Transverse colon (tissue), 4 donors: ENCODE measurements at regions not wholly inside any gene's neighbourhood (a gene's known extent, or its start where the extent isn't known, plus 50 kb on each side); places are given as distances from the start of the nearest gene placed in this dataset.

Source experiments
- DNase-seq: peaks from one replicate; pipeline ENCODE4 v3.0.0-alpha.2; 2019
- H3K27ac ChIP-seq, 4 donors: fragments of 200-600 bp; sonication (generic); 2 replicates each; pipeline ENCODE4 v1.5.1; 2016 to 2018; ENCODE audit warnings: inconsistent platforms in 4 of 4
- H3K27me3 ChIP-seq: fragments of 200-600 bp; sonication (generic); 2 replicates; pipeline ENCODE4 v1.5.1; 2017; ENCODE audit warnings: inconsistent platforms
- H3K36me3 ChIP-seq, 4 donors: fragments of 200-600 bp; sonication (generic); 2 replicates each; pipeline ENCODE4 v1.5.1; 2017 to 2019; ENCODE audit warnings: inconsistent platforms in 4 of 4
- H3K4me1 ChIP-seq, 4 donors: fragments of 200-600 bp; sonication (generic); 2 replicates each; pipeline ENCODE4 v1.5.1; 2017 to 2020; ENCODE audit warnings: inconsistent platforms in 4 of 4
- H3K4me3 ChIP-seq, 4 donors: fragments of 200-600 bp; sonication (generic); 1 replicate in 1 of 4; 2 replicates in 3 of 4; pipeline versions ENCODE4 v1.5.1 to v1.6.1; 2017 to 2019; ENCODE audit warnings: inconsistent platforms in 4 of 4
- H3K9me3 ChIP-seq, 2 donors: fragments of 200-600 bp; sonication (generic); 2 replicates each; pipeline ENCODE4 v1.5.1; 2017 to 2019; ENCODE audit warnings: inconsistent platforms in 2 of 2
- EP300 ChIP-seq: sonication (generic); formaldehyde crosslinking; IDR thresholded peaks from one replicate; pipeline ENCODE4 v1.6.1; 2017; ENCODE audit warnings: antibody characterized with exemption, low read depth
- POLR2A ChIP-seq: fragments of 450-650 bp; IDR thresholded peaks from one replicate; pipeline ENCODE4 v1.6.1; 2016; ENCODE audit warnings: antibody characterized with exemption, mild to moderate bottlenecking, moderate library complexity
- POLR2AphosphoS5 ChIP-seq, 3 donors: sonication (generic); formaldehyde crosslinking; IDR thresholded peaks; one replicate each; pipeline ENCODE4 v1.6.1; 2016; ENCODE audit warnings: antibody characterized with exemption in 3 of 3
- whole genome bisulfite sequencing, 2 donors: methylation state at CpG; one replicate each; pipeline ENCODE4 v1.1.5; 2018; ENCODE audit warnings: low coverage in 1 of 2; 5-methylcytosine and 5-hydroxymethylcytosine counted together
- in situ Hi-C, 4 donors: fragments of 200-750 bp; cut with MboI; loops; one replicate each; pipeline versions ENCODE4 v1.15.0 to v1.15.1; 2017; ENCODE audit warnings: low sequenced_read_pairs in 3 of 4, low pct_ligation_motif_present in 1 of 4, low pct_unique_long_range_greater_than_20kb in 1 of 4
- intact Hi-C: fragments of 100-400 bp; cut with DNase I; formaldehyde crosslinking; loops from one replicate; pipeline ENCODE4 v1.15.1; 2023; ENCODE audit warnings: low total_unique reads
- TF ChIP-seq, protein P1 (sequence below), 5 experiments: fragments of 200-600 bp in 3 of 5; fragments of 450-650 bp in 2 of 5; sonication (generic) in 3 of 5; IDR thresholded peaks; 1 replicate in 2 of 5; 2 replicates in 3 of 5; pipeline ENCODE4 v1.5.1; 2016 to 2017; ENCODE audit warnings: antibody characterized with exemption in 5 of 5, inconsistent platforms in 3 of 5, mild to moderate bottlenecking in 2 of 5, moderate library complexity in 1 of 5

DNA sequence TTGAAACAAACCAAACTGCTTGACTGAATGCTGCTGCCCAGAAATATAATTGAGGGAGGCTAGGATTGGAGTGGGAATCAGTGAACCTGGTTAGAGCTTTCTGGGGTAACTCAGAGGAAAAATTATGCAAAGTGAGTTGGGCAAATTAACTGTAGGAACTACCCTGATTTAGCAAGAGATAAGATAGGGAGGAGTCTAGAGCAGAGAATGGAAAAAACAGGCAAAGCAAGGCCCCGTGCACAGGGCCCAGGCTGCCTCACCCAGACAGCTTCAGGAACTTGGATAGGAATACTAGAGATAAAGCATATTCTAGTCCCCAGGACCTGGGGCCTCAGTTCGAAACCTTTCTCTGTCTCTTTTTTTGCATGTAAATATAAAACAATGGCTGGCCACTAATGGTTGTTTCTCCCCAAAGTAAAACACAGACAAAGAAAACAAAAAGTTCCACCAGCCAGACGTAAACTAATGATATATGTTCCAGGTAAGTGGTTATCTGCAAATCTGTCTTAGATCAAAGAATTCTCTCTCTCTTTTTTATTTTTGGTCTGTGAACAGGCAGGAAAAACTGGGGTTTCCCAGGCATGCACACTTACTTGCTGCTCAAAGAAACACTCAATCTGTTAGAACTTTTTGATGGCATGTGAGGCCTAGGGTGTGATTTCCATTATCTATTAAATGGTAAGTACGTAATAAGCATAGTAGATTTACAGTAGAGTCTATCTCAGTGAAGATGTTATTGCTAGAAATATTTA, 168.1 kb upstream of the MAP3K1 start:
- 94 to 100% methylated on average over 3 of the region's 4 CpGs for WGBS, 2 donors
- no peak overlapping the region for H3K4me3 ChIP-seq
- TF ChIP-seq, protein P1, sequence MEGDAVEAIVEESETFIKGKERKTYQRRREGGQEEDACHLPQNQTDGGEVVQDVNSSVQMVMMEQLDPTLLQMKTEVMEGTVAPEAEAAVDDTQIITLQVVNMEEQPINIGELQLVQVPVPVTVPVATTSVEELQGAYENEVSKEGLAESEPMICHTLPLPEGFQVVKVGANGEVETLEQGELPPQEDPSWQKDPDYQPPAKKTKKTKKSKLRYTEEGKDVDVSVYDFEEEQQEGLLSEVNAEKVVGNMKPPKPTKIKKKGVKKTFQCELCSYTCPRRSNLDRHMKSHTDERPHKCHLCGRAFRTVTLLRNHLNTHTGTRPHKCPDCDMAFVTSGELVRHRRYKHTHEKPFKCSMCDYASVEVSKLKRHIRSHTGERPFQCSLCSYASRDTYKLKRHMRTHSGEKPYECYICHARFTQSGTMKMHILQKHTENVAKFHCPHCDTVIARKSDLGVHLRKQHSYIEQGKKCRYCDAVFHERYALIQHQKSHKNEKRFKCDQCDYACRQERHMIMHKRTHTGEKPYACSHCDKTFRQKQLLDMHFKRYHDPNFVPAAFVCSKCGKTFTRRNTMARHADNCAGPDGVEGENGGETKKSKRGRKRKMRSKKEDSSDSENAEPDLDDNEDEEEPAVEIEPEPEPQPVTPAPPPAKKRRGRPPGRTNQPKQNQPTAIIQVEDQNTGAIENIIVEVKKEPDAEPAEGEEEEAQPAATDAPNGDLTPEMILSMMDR (IDR thresholded peaks at IDR 0.05): no peak
- no peak for TF ChIP-seq EP300
- no peak for TF ChIP-seq POLR2AphosphoS5 (IDR thresholded peaks at IDR 0.05)
- TF ChIP-seq POLR2A: no peak
- intact Hi-C loops (no loop called here), in situ Hi-C loops (no loop called here)
- H3K27ac ChIP-seq: no peak overlapping the region
- H3K4me1 ChIP-seq: no peaks in the 10 kb centered on the region
- no peak for DNase-seq
- no peaks in the 10 kb centered on the region for H3K36me3 ChIP-seq
- H3K9me3 ChIP-seq: no peaks in the 10 kb centered on the region
- H3K27me3 ChIP-seq: no peaks in the 10 kb centered on the region

- Histone ChIP-seq H3K27ac (no peak overlapping the region), H3K9me3 (no peaks in the 10 kb centered on the region), H3K27me3 (no peaks in the 10 kb centered on the region), H3K4me1 (no peaks in the 10 kb centered on the region), H3K4me3 (no peak overlapping the region), H3K36me3 (no peaks in the 10 kb centered on the region)
- WGBS, 2 donors: 60 to 64% methylated on average over 8 of the region's 8 CpGs
- no peak for TF ChIP-seq POLR2AphosphoS5 (IDR thresholded peaks at IDR 0.05)
- TF ChIP-seq, protein P1 (IDR thresholded peaks at IDR 0.05): no peak
- TF ChIP-seq POLR2A: no peak
- TF ChIP-seq EP300: no peak
- intact Hi-C loops: no loop called here
- no peak for DNase-seq
- in situ Hi-C loops: no loop called here
Observed at GRCh38 chr5:56641635-56642260, 173.6 kb upstream of the MAP3K1 start.

GRCh38 chr5:56640763-56641406, 174.5 kb upstream of the MAP3K1 start:
- 64 to 71% methylated on average over 3 of the region's 3 CpGs for WGBS, 2 donors
- Histone ChIP-seq H3K4me3 (no peak overlapping the region), H3K9me3 (no peaks in the 10 kb centered on the region), H3K36me3 (no peaks in the 10 kb centered on the region), H3K4me1 (no peaks in the 10 kb centered on the region), H3K27me3 (no peaks in the 10 kb centered on the region), H3K27ac (no peak overlapping the region)
- intact Hi-C loops (no loop called here), in situ Hi-C loops (no loop called here)
- TF ChIP-seq EP300: no peak
- TF ChIP-seq, protein P1 (IDR thresholded peaks at IDR 0.05): no peak
- no peak for TF ChIP-seq POLR2A
- TF ChIP-seq POLR2AphosphoS5 (IDR thresholded peaks at IDR 0.05): no peak
- DNase-seq: peak; percentile 56

DNA sequence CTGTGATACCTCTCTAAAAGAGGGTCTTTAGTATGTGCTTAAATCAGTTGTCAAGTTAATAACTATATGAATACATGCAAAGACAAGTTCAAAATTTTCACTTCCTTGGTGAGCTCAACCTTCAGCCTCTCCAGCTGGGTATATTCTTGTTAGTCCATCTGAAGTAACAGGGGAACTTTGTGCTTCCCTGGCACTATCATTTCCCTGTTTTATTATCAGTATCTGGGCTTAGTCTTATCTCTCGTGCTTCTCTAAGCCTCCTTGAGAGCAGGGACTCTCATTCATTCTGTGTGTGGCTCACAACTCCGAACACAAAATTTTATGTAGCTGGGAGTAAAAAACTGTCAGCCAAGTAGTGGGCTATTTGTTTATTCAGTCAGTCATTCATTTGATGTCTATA, 175.9 kb upstream of the MAP3K1 start:
- no peaks in the 10 kb centered on the region for H3K4me1 ChIP-seq
- TF ChIP-seq, protein P1 (IDR thresholded peaks at IDR 0.05): no peak
- TF ChIP-seq POLR2A (no peak), EP300 (no peak), POLR2AphosphoS5 (IDR thresholded peaks at IDR 0.05) (no peak)
- no peak for DNase-seq
- H3K36me3 ChIP-seq: no peaks in the 10 kb centered on the region
- in situ Hi-C loops: no loop called here
- WGBS, 2 donors: 69 to 72% methylated on average over 2 of the region's 2 CpGs
- H3K4me3 ChIP-seq: no peak overlapping the region
- H3K27me3 ChIP-seq: no peaks in the 10 kb centered on the region
- H3K27ac ChIP-seq: no peak overlapping the region
- intact Hi-C loops: no loop called here
- no peaks in the 10 kb centered on the region for H3K9me3 ChIP-seq
